B cell (primary cell): ENCODE measurements at regions not wholly inside any gene's neighbourhood (a gene's known extent, or its start where the extent isn't known, plus 50 kb on each side); places are given as distances from the start of the nearest gene placed in this dataset.

Experiments
- CTCF ChIP-seq: fragments of 200-600 bp; IDR thresholded peaks from one replicate; pipeline ENCODE4 v1.8.0; 2022; ENCODE audit warnings: antibody characterized with exemption, mild to moderate bottlenecking
- EZH2 ChIP-seq: IDR thresholded peaks from 2 replicates; pipeline ENCODE4 v1.6.1; 2012; ENCODE audit warnings: borderline replicate concordance, low read depth, mild to moderate bottlenecking, moderate library complexity, low read length; ENCODE audit not compliant: insufficient read depth, poor library complexity, severe bottlenecking

GRCh38 chr15:70447928-70448698, 315.2 kb downstream of the UACA start:
- TF ChIP-seq CTCF (no peak), EZH2 (no peak)
